ENCODE measurements at regions not wholly inside any gene's neighbourhood (a gene's known extent, or its start where the extent isn't known, plus 50 kb on each side); places are given as distances from the start of the nearest gene placed in this dataset.

DNA sequence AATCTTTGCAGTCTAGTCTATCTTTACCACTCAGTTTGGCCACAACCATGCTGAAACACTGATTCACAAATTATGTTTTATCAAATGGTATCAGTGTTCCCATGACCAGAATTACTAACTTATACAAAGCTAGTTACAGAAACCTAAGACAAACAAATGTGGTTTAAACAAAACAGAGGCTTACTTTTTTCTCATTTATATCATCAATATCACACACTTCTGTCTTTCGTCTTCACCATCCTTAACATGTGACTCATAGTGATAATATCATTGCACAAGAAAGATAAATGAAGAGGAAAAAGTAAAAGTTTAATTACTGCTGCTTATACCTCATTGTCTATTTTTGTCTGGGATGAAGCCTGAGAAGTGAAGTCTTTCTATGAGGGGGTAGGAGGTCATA, 406.6 kb downstream of the PCDH10 start:
- TF ChIP-seq, protein P1, sequence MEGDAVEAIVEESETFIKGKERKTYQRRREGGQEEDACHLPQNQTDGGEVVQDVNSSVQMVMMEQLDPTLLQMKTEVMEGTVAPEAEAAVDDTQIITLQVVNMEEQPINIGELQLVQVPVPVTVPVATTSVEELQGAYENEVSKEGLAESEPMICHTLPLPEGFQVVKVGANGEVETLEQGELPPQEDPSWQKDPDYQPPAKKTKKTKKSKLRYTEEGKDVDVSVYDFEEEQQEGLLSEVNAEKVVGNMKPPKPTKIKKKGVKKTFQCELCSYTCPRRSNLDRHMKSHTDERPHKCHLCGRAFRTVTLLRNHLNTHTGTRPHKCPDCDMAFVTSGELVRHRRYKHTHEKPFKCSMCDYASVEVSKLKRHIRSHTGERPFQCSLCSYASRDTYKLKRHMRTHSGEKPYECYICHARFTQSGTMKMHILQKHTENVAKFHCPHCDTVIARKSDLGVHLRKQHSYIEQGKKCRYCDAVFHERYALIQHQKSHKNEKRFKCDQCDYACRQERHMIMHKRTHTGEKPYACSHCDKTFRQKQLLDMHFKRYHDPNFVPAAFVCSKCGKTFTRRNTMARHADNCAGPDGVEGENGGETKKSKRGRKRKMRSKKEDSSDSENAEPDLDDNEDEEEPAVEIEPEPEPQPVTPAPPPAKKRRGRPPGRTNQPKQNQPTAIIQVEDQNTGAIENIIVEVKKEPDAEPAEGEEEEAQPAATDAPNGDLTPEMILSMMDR (IDR thresholded peaks at IDR 0.05; ENCODE audit: low read depth, low read length, missing input control): no peak
- TF ChIP-seq SP1 (IDR thresholded peaks at IDR 0.05): no peak
- TF ChIP-seq, protein P2, sequence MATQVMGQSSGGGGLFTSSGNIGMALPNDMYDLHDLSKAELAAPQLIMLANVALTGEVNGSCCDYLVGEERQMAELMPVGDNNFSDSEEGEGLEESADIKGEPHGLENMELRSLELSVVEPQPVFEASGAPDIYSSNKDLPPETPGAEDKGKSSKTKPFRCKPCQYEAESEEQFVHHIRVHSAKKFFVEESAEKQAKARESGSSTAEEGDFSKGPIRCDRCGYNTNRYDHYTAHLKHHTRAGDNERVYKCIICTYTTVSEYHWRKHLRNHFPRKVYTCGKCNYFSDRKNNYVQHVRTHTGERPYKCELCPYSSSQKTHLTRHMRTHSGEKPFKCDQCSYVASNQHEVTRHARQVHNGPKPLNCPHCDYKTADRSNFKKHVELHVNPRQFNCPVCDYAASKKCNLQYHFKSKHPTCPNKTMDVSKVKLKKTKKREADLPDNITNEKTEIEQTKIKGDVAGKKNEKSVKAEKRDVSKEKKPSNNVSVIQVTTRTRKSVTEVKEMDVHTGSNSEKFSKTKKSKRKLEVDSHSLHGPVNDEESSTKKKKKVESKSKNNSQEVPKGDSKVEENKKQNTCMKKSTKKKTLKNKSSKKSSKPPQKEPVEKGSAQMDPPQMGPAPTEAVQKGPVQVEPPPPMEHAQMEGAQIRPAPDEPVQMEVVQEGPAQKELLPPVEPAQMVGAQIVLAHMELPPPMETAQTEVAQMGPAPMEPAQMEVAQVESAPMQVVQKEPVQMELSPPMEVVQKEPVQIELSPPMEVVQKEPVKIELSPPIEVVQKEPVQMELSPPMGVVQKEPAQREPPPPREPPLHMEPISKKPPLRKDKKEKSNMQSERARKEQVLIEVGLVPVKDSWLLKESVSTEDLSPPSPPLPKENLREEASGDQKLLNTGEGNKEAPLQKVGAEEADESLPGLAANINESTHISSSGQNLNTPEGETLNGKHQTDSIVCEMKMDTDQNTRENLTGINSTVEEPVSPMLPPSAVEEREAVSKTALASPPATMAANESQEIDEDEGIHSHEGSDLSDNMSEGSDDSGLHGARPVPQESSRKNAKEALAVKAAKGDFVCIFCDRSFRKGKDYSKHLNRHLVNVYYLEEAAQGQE (IDR thresholded peaks at IDR 0.05): no peak
- no peak for TF ChIP-seq GABPA (IDR thresholded peaks at IDR 0.05 in 1 of 2, conservative IDR thresholded peaks at IDR 0.05 in 1 of 2)
- no peak for TF ChIP-seq RAD21 (IDR thresholded peaks at IDR 0.05)
- no peak for TF ChIP-seq TAF1 (conservative IDR thresholded peaks at IDR 0.05)
- TF ChIP-seq JUND (IDR thresholded peaks at IDR 0.05): no peak
- TF ChIP-seq HNF4G (IDR thresholded peaks at IDR 0.05): no peak
